NB4 (cell line): ENCODE measurements at regions not wholly inside any gene's neighbourhood (a gene's known extent, or its start where the extent isn't known, plus 50 kb on each side); places are given as distances from the start of the nearest gene placed in this dataset.

Experiments
- POLR2A ChIP-seq: IDR thresholded peaks from 2 replicates; pipeline ENCODE4 v1.6.1; 2011; ENCODE audit warnings: mild to moderate bottlenecking; ENCODE audit not compliant: insufficient read length; ENCODE audit errors: extremely low read depth
- TF ChIP-seq, protein P1 (sequence below): IDR thresholded peaks from one replicate; pipeline ENCODE4 v1.5.1; 2012; ENCODE audit warnings: low read depth, low read length

DNA sequence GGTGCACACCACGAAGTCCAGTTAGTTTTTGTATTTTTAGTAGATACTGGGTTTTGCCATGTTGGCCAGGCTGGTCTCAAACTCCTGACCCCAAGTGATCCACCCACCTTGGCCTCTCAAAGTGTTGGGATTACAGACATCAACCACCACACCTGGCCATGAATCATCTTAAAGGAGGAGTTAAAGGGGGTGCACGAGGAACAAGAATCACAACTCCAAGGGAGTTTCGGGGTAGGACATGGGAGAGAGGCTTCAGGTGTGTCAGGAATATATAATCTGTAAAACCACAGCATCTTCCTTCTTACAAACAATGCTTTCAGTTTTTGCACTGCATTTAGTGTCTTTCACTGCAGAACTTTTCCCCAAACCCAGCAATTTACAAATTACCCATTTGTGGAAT, 137.4 kb upstream of the SGK1 start:
- TF ChIP-seq POLR2A: no peak
- TF ChIP-seq, protein P1, sequence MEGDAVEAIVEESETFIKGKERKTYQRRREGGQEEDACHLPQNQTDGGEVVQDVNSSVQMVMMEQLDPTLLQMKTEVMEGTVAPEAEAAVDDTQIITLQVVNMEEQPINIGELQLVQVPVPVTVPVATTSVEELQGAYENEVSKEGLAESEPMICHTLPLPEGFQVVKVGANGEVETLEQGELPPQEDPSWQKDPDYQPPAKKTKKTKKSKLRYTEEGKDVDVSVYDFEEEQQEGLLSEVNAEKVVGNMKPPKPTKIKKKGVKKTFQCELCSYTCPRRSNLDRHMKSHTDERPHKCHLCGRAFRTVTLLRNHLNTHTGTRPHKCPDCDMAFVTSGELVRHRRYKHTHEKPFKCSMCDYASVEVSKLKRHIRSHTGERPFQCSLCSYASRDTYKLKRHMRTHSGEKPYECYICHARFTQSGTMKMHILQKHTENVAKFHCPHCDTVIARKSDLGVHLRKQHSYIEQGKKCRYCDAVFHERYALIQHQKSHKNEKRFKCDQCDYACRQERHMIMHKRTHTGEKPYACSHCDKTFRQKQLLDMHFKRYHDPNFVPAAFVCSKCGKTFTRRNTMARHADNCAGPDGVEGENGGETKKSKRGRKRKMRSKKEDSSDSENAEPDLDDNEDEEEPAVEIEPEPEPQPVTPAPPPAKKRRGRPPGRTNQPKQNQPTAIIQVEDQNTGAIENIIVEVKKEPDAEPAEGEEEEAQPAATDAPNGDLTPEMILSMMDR: no peak
